Caco-2 (cell line): ENCODE measurements at regions not wholly inside any gene's neighbourhood (a gene's known extent, or its start where the extent isn't known, plus 50 kb on each side); places are given as distances from the start of the nearest gene placed in this dataset.

Experiments used
- BruUV-seq: library from RNA; stranded (reverse); fragments of 400-500 nt; replicated peaks from 2 replicates; lab custom pipeline; 2021; lab: Mats Ljungman, UMichigan
- CTCF ChIA-PET: fragments of 300-600 bp; sonication (Branson Sonifier 250); formaldehyde crosslinking; loops from one replicate; lab custom pipeline; 2022; ENCODE audit warnings: antibody characterized with exemption; lab: Charles Lee
- POLR2A ChIA-PET: fragments of 300-600 bp; sonication (Branson Sonifier 250); formaldehyde crosslinking; loops from one replicate; lab custom pipeline; 2022; ENCODE audit warnings: antibody characterized with exemption; lab: Charles Lee
- DNase-seq, 2 experiments: peaks; one replicate each; pipeline versions ENCODE4 v3.0.0 to v3.0.0-alpha.2; 2020 to 2022
- H3K27me3 ChIP-seq: replicated peaks from 2 replicates; pipeline ENCODE4 v1.6.0; 2011; ENCODE audit warnings: low read length; ENCODE audit not compliant: control insufficient read depth, insufficient read depth
- H3K36me3 ChIP-seq: 2 replicates; pipeline ENCODE4 v1.5.1; 2011; ENCODE audit warnings: low read length; ENCODE audit not compliant: control insufficient read depth, insufficient read depth
- H3K4me1 ChIP-seq: fragments of 250-450 bp; sonication (Bioruptor Pico); 2 replicates; pipeline ENCODE4 v1.5.1; 2020; ENCODE audit warnings: mild to moderate bottlenecking
- H3K4me3 ChIP-seq: 2 replicates; pipeline ENCODE4 v1.5.1; 2011; ENCODE audit warnings: low read depth, mild to moderate bottlenecking, control low read depth, low read length
- H3K9me3 ChIP-seq: fragments of 250-450 bp; sonication (Bioruptor Pico); 2 replicates; pipeline ENCODE4 v1.5.1; 2020; ENCODE audit warnings: mild to moderate bottlenecking, moderate library complexity
- H3K27ac Mint-ChIP-seq: one replicate; pipeline ENCODE4 v1.8.0; 2022; ENCODE audit warnings: mixed read lengths; ENCODE audit not compliant: unreplicated experiment
- H3K27me3 Mint-ChIP-seq: one replicate; pipeline ENCODE4 v1.8.0; 2022; ENCODE audit warnings: mixed read lengths; ENCODE audit not compliant: insufficient read depth, unreplicated experiment
- H3K36me3 Mint-ChIP-seq: one replicate; pipeline ENCODE4 v1.8.0; 2022; ENCODE audit warnings: mild to moderate bottlenecking, mixed read lengths; ENCODE audit not compliant: insufficient read depth, unreplicated experiment
- H3K4me1 Mint-ChIP-seq: one replicate; pipeline ENCODE4 v1.8.0; 2022; ENCODE audit warnings: low read depth, mixed read lengths; ENCODE audit not compliant: unreplicated experiment
- H3K4me3 Mint-ChIP-seq: one replicate; pipeline ENCODE4 v1.8.0; 2022; ENCODE audit warnings: mild to moderate bottlenecking, moderate library complexity, mixed read lengths; ENCODE audit not compliant: unreplicated experiment
- H3K9me3 Mint-ChIP-seq: one replicate; pipeline ENCODE4 v1.8.0; 2022; ENCODE audit warnings: mixed read lengths; ENCODE audit not compliant: unreplicated experiment
- CTCF ChIP-seq, 2 experiments: fragments of 200-600 bp in 1 of 2; IDR thresholded peaks; 1 replicate in 1 of 2; 2 replicates in 1 of 2; pipeline versions ENCODE4 v1.5.1 to v1.8.0; 2011 to 2022; ENCODE audit warnings: antibody characterized with exemption in 1 of 2, control low read depth in 1 of 2, inconsistent platforms in 1 of 2, low read depth in 1 of 2, low read length in 1 of 2, mild to moderate bottlenecking in 1 of 2, moderate library complexity in 1 of 2; ENCODE audit not compliant: insufficient read depth in 1 of 2, severe bottlenecking in 1 of 2, unreplicated experiment in 1 of 2
- intact Hi-C: fragments of 100-400 bp; cut with micrococcal nuclease; formaldehyde crosslinking; loops from one replicate; pipeline ENCODE4 v1.10.0; 2022; ENCODE audit not compliant: unreplicated experiment

DNA sequence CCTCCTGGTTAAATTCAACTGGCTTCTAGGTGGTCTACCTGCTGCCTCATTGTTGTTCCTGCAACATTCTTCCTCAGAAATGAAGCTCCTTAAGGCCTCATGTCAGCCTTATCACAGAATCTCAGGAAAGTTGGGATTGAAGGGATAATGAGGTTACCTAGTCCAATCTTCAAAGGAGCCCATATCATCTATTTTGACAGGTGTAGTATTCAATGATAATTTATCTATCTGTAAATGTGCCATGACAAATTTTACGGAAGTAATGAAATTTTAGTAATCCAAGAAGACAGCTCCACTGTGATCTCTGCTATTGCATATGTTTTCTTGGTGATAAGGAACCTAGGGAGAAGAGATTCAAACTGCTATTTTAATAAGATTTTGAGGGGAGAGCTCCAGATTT lies 973.8 kb downstream of the ROBO2 start:
- H3K4me3 Mint-ChIP-seq: no peak overlapping the region
- H3K27ac Mint-ChIP-seq: no peak overlapping the region
- H3K27me3 Mint-ChIP-seq: no peaks in the 10 kb centered on the region
- Histone ChIP-seq H3K27me3 (no peaks in the 10 kb centered on the region), H3K4me3 (no peak overlapping the region), H3K4me1 (no peaks in the 10 kb centered on the region), H3K9me3 (no peaks in the 10 kb centered on the region), H3K36me3 (no peaks in the 10 kb centered on the region)
- ChIA-PET POLR2A (no interaction called here), CTCF (no interaction called here)
- no peak for TF ChIP-seq CTCF (IDR thresholded peaks at IDR 0.05; ENCODE audit: insufficient read depth in 1 of 2, low read depth in 1 of 2, low read length in 1 of 2, severe bottlenecking in 1 of 2, unreplicated experiment in 1 of 2)
- H3K36me3 Mint-ChIP-seq: no peaks in the 10 kb centered on the region
- no peak for DNase-seq
- no TSS peak for BruUV-seq
- no peaks in the 10 kb centered on the region for H3K4me1 Mint-ChIP-seq
- H3K9me3 Mint-ChIP-seq: no peaks in the 10 kb centered on the region
- intact Hi-C loops: no loop called here

DNA sequence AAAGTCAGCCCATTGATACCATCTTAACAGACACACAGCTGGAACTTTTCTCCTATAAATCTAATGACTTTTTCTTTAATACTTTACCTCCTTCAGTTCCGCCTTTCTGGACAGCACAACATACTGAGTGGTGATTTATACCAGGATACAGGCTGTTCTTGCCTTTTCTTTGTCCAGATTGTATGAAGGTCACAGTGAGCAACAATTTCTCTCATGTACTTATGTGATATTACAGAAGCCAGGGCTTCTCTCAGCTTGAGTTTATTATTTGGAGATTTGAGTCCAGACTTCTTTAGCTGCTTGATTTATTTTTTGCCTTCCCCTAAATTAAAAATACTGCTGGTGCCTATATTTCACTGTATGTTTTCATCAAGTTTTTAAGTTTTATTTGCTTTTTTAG lies 976.0 kb downstream of the ROBO2 start:
- intact Hi-C loops: no loop called here
- no peaks in the 10 kb centered on the region for H3K36me3 Mint-ChIP-seq
- Histone ChIP-seq H3K36me3 (no peaks in the 10 kb centered on the region), H3K27me3 (no peaks in the 10 kb centered on the region), H3K4me3 (no peak overlapping the region), H3K9me3 (no peaks in the 10 kb centered on the region), H3K4me1 (no peaks in the 10 kb centered on the region)
- no peak for TF ChIP-seq CTCF (IDR thresholded peaks at IDR 0.05; ENCODE audit: insufficient read depth in 1 of 2, low read depth in 1 of 2, low read length in 1 of 2, severe bottlenecking in 1 of 2, unreplicated experiment in 1 of 2)
- CTCF ChIA-PET: no interaction called here
- H3K27me3 Mint-ChIP-seq: no peaks in the 10 kb centered on the region
- BruUV-seq: no TSS peak
- H3K4me1 Mint-ChIP-seq: no peaks in the 10 kb centered on the region
- no peak for DNase-seq
- POLR2A ChIA-PET: no interaction called here
- H3K4me3 Mint-ChIP-seq: no peak overlapping the region
- no peaks in the 10 kb centered on the region for H3K9me3 Mint-ChIP-seq
- no peak overlapping the region for H3K27ac Mint-ChIP-seq

DNA sequence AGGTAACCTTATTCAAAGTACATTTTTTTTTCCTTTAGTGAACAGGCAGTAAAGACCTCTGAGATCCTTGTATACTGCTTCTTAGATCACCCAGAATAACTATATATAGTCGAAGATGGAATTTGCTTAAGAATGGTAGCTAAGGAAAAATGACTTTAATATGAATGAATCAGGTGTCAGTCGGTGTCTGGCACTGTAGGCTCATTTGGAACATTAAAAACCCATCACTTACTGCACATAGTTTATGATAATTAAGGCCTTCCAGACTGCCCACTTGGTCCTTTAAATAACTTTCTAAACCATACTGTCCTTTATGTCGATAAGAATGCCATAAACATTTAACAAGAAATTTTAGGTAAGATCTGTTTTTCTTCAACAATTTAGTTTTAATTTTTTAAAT lies 981.8 kb downstream of the ROBO2 start:
- no peaks in the 10 kb centered on the region for H3K9me3 ChIP-seq
- H3K4me1 Mint-ChIP-seq: no peaks in the 10 kb centered on the region
- CTCF ChIA-PET: no interaction called here
- H3K36me3 ChIP-seq: no peaks in the 10 kb centered on the region
- H3K27me3 Mint-ChIP-seq: no peaks in the 10 kb centered on the region
- H3K4me1 ChIP-seq: no peaks in the 10 kb centered on the region
- H3K36me3 Mint-ChIP-seq: no peaks in the 10 kb centered on the region
- BruUV-seq: no TSS peak
- H3K27ac Mint-ChIP-seq: no peak overlapping the region
- H3K4me3 Mint-ChIP-seq: no peak overlapping the region
- intact Hi-C loops: no loop called here
- no peaks in the 10 kb centered on the region for H3K9me3 Mint-ChIP-seq
- POLR2A ChIA-PET: no interaction called here
- H3K27me3 ChIP-seq: no peaks in the 10 kb centered on the region
- H3K4me3 ChIP-seq: no peak overlapping the region
- no peak for TF ChIP-seq CTCF (IDR thresholded peaks at IDR 0.05; ENCODE audit: insufficient read depth in 1 of 2, low read depth in 1 of 2, low read length in 1 of 2, severe bottlenecking in 1 of 2, unreplicated experiment in 1 of 2)
- no peak for DNase-seq
